Natural killer cell treated with Interleukin-12 subunit alpha and Interleukin-12 subunit beta and Interleukin-15 and Interleukin-18, amount 100 ng/mL, for 72 hours (primary cell): ENCODE measurements at regions not wholly inside any gene's neighbourhood (a gene's known extent, or its start where the extent isn't known, plus 50 kb on each side); places are given as distances from the start of the nearest gene placed in this dataset.

Source experiments
- ATAC-seq, 2 donors: fragments of 150-1000 bp; cut with Tn5 transposase in 1 of 2; sonication (Bioruptor Pico), chemical (Tn5 transposase) in 1 of 2; 2 replicates each; pipeline ENCODE4 v1.10.0; 2021
- DNase-seq: peaks from one replicate; pipeline ENCODE4 v3.0.0; 2022; ENCODE audit warnings: low spot score
- H3K27ac Mint-ChIP-seq, 2 donors: 1 replicate in 1 of 2; 2 replicates in 1 of 2; pipeline ENCODE4 v1.8.0; 2022; ENCODE audit warnings: mixed read lengths in 2 of 2, mild to moderate bottlenecking in 1 of 2, moderate library complexity in 1 of 2
- H3K27me3 Mint-ChIP-seq, 2 donors: 1 replicate in 1 of 2; 2 replicates in 1 of 2; pipeline ENCODE4 v1.8.0; 2022; ENCODE audit warnings: mixed read lengths in 2 of 2
- H3K36me3 Mint-ChIP-seq: one replicate; pipeline ENCODE4 v1.8.0; 2022; ENCODE audit warnings: mixed read lengths
- H3K4me1 Mint-ChIP-seq, 2 donors: 1 replicate in 1 of 2; 2 replicates in 1 of 2; pipeline ENCODE4 v1.8.0; 2022; ENCODE audit warnings: low read depth in 2 of 2, mixed read lengths in 2 of 2, mild to moderate bottlenecking in 1 of 2
- H3K4me3 Mint-ChIP-seq: one replicate; pipeline ENCODE4 v1.8.0; 2022; ENCODE audit warnings: mixed read lengths
- H3K9me3 Mint-ChIP-seq: 2 replicates; pipeline ENCODE4 v1.8.0; 2022; ENCODE audit warnings: mixed read lengths

- H3K27ac Mint-ChIP-seq, result no peak overlapping the region
- H3K4me1 Mint-ChIP-seq, result no peaks in the 10 kb centered on the region
- ATAC-seq, result no peak
- no peak for DNase-seq
- H3K4me3 Mint-ChIP-seq, result no peak overlapping the region
- H3K9me3 Mint-ChIP-seq, result peaks cover 13% of the 10 kb centered on the region
- H3K27me3 Mint-ChIP-seq, result no peaks in the 10 kb centered on the region
- H3K36me3 Mint-ChIP-seq, result peaks cover 5% of the 10 kb centered on the region
Observed at GRCh38 chr5:27312291-27312893, 274.0 kb upstream of the CDH9 start.

- Mint-ChIP-seq H3K4me3 (no peak overlapping the region), H3K27ac (no peak overlapping the region), H3K9me3 (peaks cover 16% of the 10 kb centered on the region), H3K4me1 (no peaks in the 10 kb centered on the region), H3K27me3 (no peaks in the 10 kb centered on the region), H3K36me3 (peaks cover 5% of the 10 kb centered on the region)
- DNase-seq, result no peak
- no peak for ATAC-seq
Observed at GRCh38 chr5:27311544-27311943, 273.2 kb upstream of the CDH9 start.

- DNase-seq (no peak), ATAC-seq (no peak)
- no peak overlapping the region for H3K4me3 Mint-ChIP-seq
- peaks cover 19% of the 10 kb centered on the region for H3K9me3 Mint-ChIP-seq
- H3K4me1 Mint-ChIP-seq, result no peaks in the 10 kb centered on the region
- peaks cover 5% of the 10 kb centered on the region for H3K36me3 Mint-ChIP-seq
- no peak overlapping the region for H3K27ac Mint-ChIP-seq
- H3K27me3 Mint-ChIP-seq, result no peaks in the 10 kb centered on the region
Observed at GRCh38 chr5:27308153-27308552, 269.8 kb upstream of the CDH9 start.

- H3K4me3 Mint-ChIP-seq, result no peak overlapping the region
- ATAC-seq, result no peak
- H3K36me3 Mint-ChIP-seq, result peaks cover 17% of the 10 kb centered on the region
- peaks cover 24% of the 10 kb centered on the region for H3K9me3 Mint-ChIP-seq
- no peak for DNase-seq
- H3K4me1 Mint-ChIP-seq, result no peaks in the 10 kb centered on the region
- no peaks in the 10 kb centered on the region for H3K27me3 Mint-ChIP-seq
- H3K27ac Mint-ChIP-seq, result no peak overlapping the region
Observed at GRCh38 chr5:27290172-27290571, 251.8 kb upstream of the CDH9 start.

- Mint-ChIP-seq H3K27ac (no peak overlapping the region), H3K27me3 (no peaks in the 10 kb centered on the region), H3K9me3 (peaks cover 7% of the 10 kb centered on the region), H3K36me3 (peaks cover 8% of the 10 kb centered on the region), H3K4me1 (no peaks in the 10 kb centered on the region), H3K4me3 (no peak overlapping the region)
- ATAC-seq, result no peak
- DNase-seq, result no peak
Observed at GRCh38 chr5:27276119-27276518, 237.7 kb upstream of the CDH9 start.

GRCh38 chr5:27275345-27275744 is 237.0 kb upstream of the CDH9 start:
- no peak overlapping the region for H3K27ac Mint-ChIP-seq
- ATAC-seq, result no peak
- H3K4me1 Mint-ChIP-seq, result no peaks in the 10 kb centered on the region

GRCh38 chr5:27269766-27270165 is 231.4 kb upstream of the CDH9 start:
- Mint-ChIP-seq H3K36me3 (peaks cover 8% of the 10 kb centered on the region), H3K27ac (no peak overlapping the region), H3K4me1 (no peaks in the 10 kb centered on the region), H3K27me3 (no peaks in the 10 kb centered on the region), H3K4me3 (no peak overlapping the region), H3K9me3 (peaks cover 7% of the 10 kb centered on the region)
- DNase-seq, result no peak
- ATAC-seq, result no peak

More at GRCh38 chr5:27275345-27275744, 237.0 kb upstream of the CDH9 start:
- DNase-seq, result no peak
- H3K27me3 Mint-ChIP-seq, result no peaks in the 10 kb centered on the region
- peaks cover 8% of the 10 kb centered on the region for H3K36me3 Mint-ChIP-seq
- no peak overlapping the region for H3K4me3 Mint-ChIP-seq
- peaks cover 7% of the 10 kb centered on the region for H3K9me3 Mint-ChIP-seq

GRCh38 chr5:27267209-27267824 is 228.9 kb upstream of the CDH9 start:
- ATAC-seq, result no peak
- Mint-ChIP-seq H3K27ac (no peak overlapping the region), H3K36me3 (no peaks in the 10 kb centered on the region), H3K9me3 (peaks cover 6% of the 10 kb centered on the region), H3K4me3 (no peak overlapping the region), H3K4me1 (no peaks in the 10 kb centered on the region), H3K27me3 (no peaks in the 10 kb centered on the region)
- DNase-seq, result no peak

- no peak for DNase-seq
- no peaks in the 10 kb centered on the region for H3K36me3 Mint-ChIP-seq
- H3K4me1 Mint-ChIP-seq, result no peaks in the 10 kb centered on the region
- H3K9me3 Mint-ChIP-seq, result peaks cover 6% of the 10 kb centered on the region
- H3K27ac Mint-ChIP-seq, result no peak overlapping the region
- no peaks in the 10 kb centered on the region for H3K27me3 Mint-ChIP-seq
- no peak for ATAC-seq
- H3K4me3 Mint-ChIP-seq, result no peak overlapping the region
Observed at GRCh38 chr5:27266184-27266583, 227.8 kb upstream of the CDH9 start.

- Mint-ChIP-seq H3K27ac (no peak overlapping the region), H3K27me3 (no peaks in the 10 kb centered on the region), H3K9me3 (peaks cover 23% of the 10 kb centered on the region), H3K36me3 (no peaks in the 10 kb centered on the region), H3K4me3 (no peak overlapping the region), H3K4me1 (no peaks in the 10 kb centered on the region)
- ATAC-seq, result no peak
- DNase-seq, result no peak
Observed at GRCh38 chr5:27257696-27258095, 219.3 kb upstream of the CDH9 start.

GRCh38 chr5:27252911-27253310 is 214.5 kb upstream of the CDH9 start:
- H3K27me3 Mint-ChIP-seq, result no peaks in the 10 kb centered on the region
- H3K27ac Mint-ChIP-seq, result no peak overlapping the region
- H3K4me3 Mint-ChIP-seq, result no peak overlapping the region
- H3K9me3 Mint-ChIP-seq, result peaks cover 9% of the 10 kb centered on the region
- no peak for ATAC-seq
- H3K36me3 Mint-ChIP-seq, result no peaks in the 10 kb centered on the region
- H3K4me1 Mint-ChIP-seq, result no peaks in the 10 kb centered on the region
- no peak for DNase-seq

- no peak for DNase-seq
- peaks cover 16% of the 10 kb centered on the region for H3K9me3 Mint-ChIP-seq
- peaks cover 21% of the 10 kb centered on the region for H3K36me3 Mint-ChIP-seq
- no peaks in the 10 kb centered on the region for H3K27me3 Mint-ChIP-seq
- H3K4me1 Mint-ChIP-seq, result no peaks in the 10 kb centered on the region
- no peak for ATAC-seq
- H3K27ac Mint-ChIP-seq, result no peak overlapping the region
- H3K4me3 Mint-ChIP-seq, result no peak overlapping the region
Observed at GRCh38 chr5:27242258-27242626, 203.9 kb upstream of the CDH9 start.

- ATAC-seq (no peak), DNase-seq (no peak)
- Mint-ChIP-seq H3K27ac (no peak overlapping the region), H3K4me1 (no peaks in the 10 kb centered on the region), H3K9me3 (peaks cover 16% of the 10 kb centered on the region), H3K27me3 (no peaks in the 10 kb centered on the region), H3K4me3 (no peak overlapping the region), H3K36me3 (peaks cover 21% of the 10 kb centered on the region)
Observed at GRCh38 chr5:27241564-27242257, 203.3 kb upstream of the CDH9 start.

- DNase-seq (no peak), ATAC-seq (no peak)
- Mint-ChIP-seq H3K27me3 (no peaks in the 10 kb centered on the region), H3K36me3 (peaks cover 21% of the 10 kb centered on the region), H3K4me1 (no peaks in the 10 kb centered on the region), H3K4me3 (no peak overlapping the region), H3K27ac (no peak overlapping the region), H3K9me3 (peaks cover 16% of the 10 kb centered on the region)
Observed at GRCh38 chr5:27240791-27241190, 202.4 kb upstream of the CDH9 start.
